ENCODE measurements at regions not wholly inside any gene's neighbourhood (a gene's known extent, or its start where the extent isn't known, plus 50 kb on each side); places are given as distances from the start of the nearest gene placed in this dataset.

- H3K27ac Mint-ChIP-seq: no peak overlapping the region
- intact Hi-C loops (cut with DNase I, micrococcal nuclease): no loop called here
- H3K27ac ChIP-seq (ENCODE audit: low read depth in 1 of 2, low read length in 2 of 2): no peak overlapping the region
- H3K4me3 Mint-ChIP-seq: no peak overlapping the region
- TF ChIP-seq CTCF (IDR thresholded peaks at IDR 0.05): no peak
- no peaks in the 10 kb centered on the region for H3K9me3 Mint-ChIP-seq
- no peaks in the 10 kb centered on the region for H3K36me3 ChIP-seq (ENCODE audit: insufficient read depth, low read length)
- no peaks in the 10 kb centered on the region for H3K9me3 ChIP-seq (ENCODE audit: control insufficient read depth in 1 of 2, insufficient read depth in 1 of 2, low read length in 2 of 2)
- peaks cover 10% of the 10 kb centered on the region for H3K4me1 Mint-ChIP-seq (ENCODE audit: low read depth)
- ChIA-PET POLR2A (no interaction called here), CTCF (no interaction called here)
- no peaks in the 10 kb centered on the region for H3K27me3 ChIP-seq (ENCODE audit: control insufficient read depth in 1 of 2, insufficient read depth in 2 of 2, low read length in 2 of 2)
- no peaks in the 10 kb centered on the region for H3K27me3 Mint-ChIP-seq
- no peaks in the 10 kb centered on the region for H3K36me3 Mint-ChIP-seq (ENCODE audit: low read depth)
- DNase-seq (no peak), ATAC-seq (ENCODE audit: poor library complexity) (no peak)
- no peaks in the 10 kb centered on the region for H3K4me1 ChIP-seq (ENCODE audit: insufficient read depth, low read length)
- no peak overlapping the region for H3K4me3 ChIP-seq (ENCODE audit: low read length)
These were observed 555.3 kb downstream of the TRAM1L1 start for GRCh38 chr4:116530048-116530447.

GRCh38 chr4:116529129-116529528, 556.2 kb downstream of the TRAM1L1 start:
- H3K36me3 Mint-ChIP-seq (ENCODE audit: low read depth): no peaks in the 10 kb centered on the region
- Histone ChIP-seq H3K4me1 (ENCODE audit: insufficient read depth, low read length) (no peaks in the 10 kb centered on the region), H3K36me3 (ENCODE audit: insufficient read depth, low read length) (no peaks in the 10 kb centered on the region), H3K27ac (ENCODE audit: low read depth in 1 of 2, low read length in 2 of 2) (no peak overlapping the region), H3K4me3 (ENCODE audit: low read length) (no peak overlapping the region), H3K9me3 (ENCODE audit: control insufficient read depth in 1 of 2, insufficient read depth in 1 of 2, low read length in 2 of 2) (no peaks in the 10 kb centered on the region), H3K27me3 (ENCODE audit: control insufficient read depth in 1 of 2, insufficient read depth in 2 of 2, low read length in 2 of 2) (no peaks in the 10 kb centered on the region)
- POLR2A ChIA-PET: no interaction called here
- no peak for DNase-seq
- no peak for ATAC-seq (ENCODE audit: poor library complexity)
- H3K27me3 Mint-ChIP-seq: no peaks in the 10 kb centered on the region
- CTCF ChIA-PET: no interaction called here
- no peak overlapping the region for H3K4me3 Mint-ChIP-seq
- intact Hi-C loops (cut with DNase I, micrococcal nuclease): no loop called here
- H3K4me1 Mint-ChIP-seq (ENCODE audit: low read depth): peaks cover 10% of the 10 kb centered on the region
- H3K27ac Mint-ChIP-seq: no peak overlapping the region
- H3K9me3 Mint-ChIP-seq: no peaks in the 10 kb centered on the region
- no peak for TF ChIP-seq CTCF (IDR thresholded peaks at IDR 0.05)

- TF ChIP-seq CTCF (IDR thresholded peaks at IDR 0.05): no peak
- no peak overlapping the region for H3K27ac ChIP-seq (ENCODE audit: low read depth in 1 of 2, low read length in 2 of 2)
- H3K9me3 Mint-ChIP-seq: peaks cover 5% of the 10 kb centered on the region
- H3K9me3 ChIP-seq (ENCODE audit: control insufficient read depth in 1 of 2, insufficient read depth in 1 of 2, low read length in 2 of 2): peaks cover 0 to 3% of the 10 kb centered on the region in 2 experiments
- H3K4me1 Mint-ChIP-seq (ENCODE audit: low read depth): no peaks in the 10 kb centered on the region
- no peaks in the 10 kb centered on the region for H3K27me3 ChIP-seq (ENCODE audit: control insufficient read depth in 1 of 2, insufficient read depth in 2 of 2, low read length in 2 of 2)
- no peak for ATAC-seq (ENCODE audit: poor library complexity)
- ChIA-PET CTCF (no interaction called here), POLR2A (no interaction called here)
- no peak for DNase-seq
- H3K4me3 ChIP-seq (ENCODE audit: low read length): no peak overlapping the region
- no peaks in the 10 kb centered on the region for H3K27me3 Mint-ChIP-seq
- no peaks in the 10 kb centered on the region for H3K36me3 ChIP-seq (ENCODE audit: insufficient read depth, low read length)
- H3K27ac Mint-ChIP-seq: no peak overlapping the region
- intact Hi-C loops (cut with DNase I, micrococcal nuclease): no loop called here
- no peak overlapping the region for H3K4me3 Mint-ChIP-seq
- no peaks in the 10 kb centered on the region for H3K4me1 ChIP-seq (ENCODE audit: insufficient read depth, low read length)
- H3K36me3 Mint-ChIP-seq (ENCODE audit: low read depth): no peaks in the 10 kb centered on the region
These were observed 562.5 kb downstream of the TRAM1L1 start for GRCh38 chr4:116522922-116523321.
